ENCODE measurements at regions not wholly inside any gene's neighbourhood (a gene's known extent, or its start where the extent isn't known, plus 50 kb on each side); places are given as distances from the start of the nearest gene placed in this dataset.

- no peak overlapping the region for H3K4me3 ChIP-seq
- intact Hi-C loops (cut with micrococcal nuclease) = no loop called here
- no TSS peak for BruUV-seq (replicated peaks)
- no peaks in the 10 kb centered on the region for H3K9me1 ChIP-seq (ENCODE audit: control insufficient read depth, insufficient read depth, low read length)
- no peak overlapping the region for H3K27ac ChIP-seq (ENCODE audit: extremely low read depth, low read depth, low read length)
- FAIRE-seq (no peak), ATAC-seq (no peak), DNase-seq (ENCODE audit: extremely low read depth in 1 of 4, low spot score in 3 of 4) (no peak)
- no peaks in the 10 kb centered on the region for H3K27me3 ChIP-seq (ENCODE audit: control insufficient read depth in 2 of 2, insufficient read depth in 2 of 2, low read length in 2 of 2)
- no peak for TF ChIP-seq SRSF3 (IDR thresholded peaks at IDR 0.05; ENCODE audit: insufficient read depth, low read length)
- TF ChIP-seq, protein P1, sequence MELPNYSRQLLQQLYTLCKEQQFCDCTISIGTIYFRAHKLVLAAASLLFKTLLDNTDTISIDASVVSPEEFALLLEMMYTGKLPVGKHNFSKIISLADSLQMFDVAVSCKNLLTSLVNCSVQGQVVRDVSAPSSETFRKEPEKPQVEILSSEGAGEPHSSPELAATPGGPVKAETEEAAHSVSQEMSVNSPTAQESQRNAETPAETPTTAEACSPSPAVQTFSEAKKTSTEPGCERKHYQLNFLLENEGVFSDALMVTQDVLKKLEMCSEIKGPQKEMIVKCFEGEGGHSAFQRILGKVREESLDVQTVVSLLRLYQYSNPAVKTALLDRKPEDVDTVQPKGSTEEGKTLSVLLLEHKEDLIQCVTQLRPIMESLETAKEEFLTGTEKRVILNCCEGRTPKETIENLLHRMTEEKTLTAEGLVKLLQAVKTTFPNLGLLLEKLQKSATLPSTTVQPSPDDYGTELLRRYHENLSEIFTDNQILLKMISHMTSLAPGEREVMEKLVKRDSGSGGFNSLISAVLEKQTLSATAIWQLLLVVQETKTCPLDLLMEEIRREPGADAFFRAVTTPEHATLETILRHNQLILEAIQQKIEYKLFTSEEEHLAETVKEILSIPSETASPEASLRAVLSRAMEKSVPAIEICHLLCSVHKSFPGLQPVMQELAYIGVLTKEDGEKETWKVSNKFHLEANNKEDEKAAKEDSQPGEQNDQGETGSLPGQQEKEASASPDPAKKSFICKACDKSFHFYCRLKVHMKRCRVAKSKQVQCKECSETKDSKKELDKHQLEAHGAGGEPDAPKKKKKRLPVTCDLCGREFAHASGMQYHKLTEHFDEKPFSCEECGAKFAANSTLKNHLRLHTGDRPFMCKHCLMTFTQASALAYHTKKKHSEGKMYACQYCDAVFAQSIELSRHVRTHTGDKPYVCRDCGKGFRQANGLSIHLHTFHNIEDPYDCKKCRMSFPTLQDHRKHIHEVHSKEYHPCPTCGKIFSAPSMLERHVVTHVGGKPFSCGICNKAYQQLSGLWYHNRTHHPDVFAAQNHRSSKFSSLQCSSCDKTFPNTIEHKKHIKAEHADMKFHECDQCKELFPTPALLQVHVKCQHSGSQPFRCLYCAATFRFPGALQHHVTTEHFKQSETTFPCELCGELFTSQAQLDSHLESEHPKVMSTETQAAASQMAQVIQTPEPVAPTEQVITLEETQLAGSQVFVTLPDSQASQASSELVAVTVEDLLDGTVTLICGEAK (IDR thresholded peaks at IDR 0.05) = peak; percentile 58; the same call in 1 of the 2 replicates
- TF ChIP-seq, protein P1 (CRISPR knock-in tag; IDR thresholded peaks at IDR 0.05) = 0 out of 2 replicates have a peak, but pooled peaks have one; percentile 20
- ChIA-PET POLR2A (no interaction called here), CTCF (ENCODE audit: low intra/inter-chr PET ratio) (no interaction called here)
- no peak overlapping the region for H2AFZ ChIP-seq (ENCODE audit: low read depth, low read length)
- H3K9ac ChIP-seq (ENCODE audit: insufficient read depth in 1 of 2, low read depth in 2 of 2, low read length in 2 of 2) = no peak overlapping the region
- H3K36me3 ChIP-seq (ENCODE audit: control insufficient read depth, insufficient read depth, low read length) = no peaks in the 10 kb centered on the region
- in situ Hi-C loops (cut with MboI) = no loop called here
- no peaks in the 10 kb centered on the region for H3K79me2 ChIP-seq (ENCODE audit: control insufficient read depth, insufficient read depth, low read length)
- H4K20me1 ChIP-seq (replicated peaks; ENCODE audit: control insufficient read depth, insufficient read depth, low read length) = no peaks in the 10 kb centered on the region
- WGBS (ENCODE audit: insufficient coverage, low coverage, missing lambda C conversion rate) = 0% methylated on average over 1 of the region's 1 CpG
- H3K9me3 ChIP-seq (replicated peaks; ENCODE audit: control insufficient read depth, insufficient read depth, low read depth, low read length) = no peaks in the 10 kb centered on the region; the same call in 1 of the 2 replicates
- H3K4me1 ChIP-seq (replicated peaks in 1 of 2; ENCODE audit: control insufficient read depth in 2 of 2, insufficient read depth in 2 of 2, low read length in 2 of 2) = no peaks in the 10 kb centered on the region
- H3K4me2 ChIP-seq (ENCODE audit: insufficient read depth, low read length) = no peak overlapping the region
Measured at GRCh38 chr7:86164827-86165226, 478.9 kb upstream of the GRM3 start.

Measured in K562 (cell line).